Activated CD8-positive, alpha-beta T cell treated with anti-CD3 and anti-CD28 coated beads for 36 hours (primary cell): ENCODE measurements at regions not wholly inside any gene's neighbourhood (a gene's known extent, or its start where the extent isn't known, plus 50 kb on each side); places are given as distances from the start of the nearest gene placed in this dataset.

ENCODE experiments used
- ATAC-seq: fragments of 200-7000 bp; cut with Tn5 transposase; one replicate; pipeline ENCODE4 v1.10.0; 2021; ENCODE audit warnings: mild to moderate bottlenecking, moderate library complexity
- CTCF ChIA-PET: fragments of 350-600 bp; sonication (Branson Sonifier 250); formaldehyde crosslinking; loops from one replicate; lab custom pipeline; 2021; ENCODE audit warnings: antibody characterized with exemption; lab: Charles Lee
- POLR2A ChIA-PET: fragments of 350-600 bp; sonication (Branson Sonifier 250); formaldehyde crosslinking; loops from one replicate; lab custom pipeline; 2021; ENCODE audit warnings: antibody characterized with exemption; lab: Charles Lee
- DNase-seq: peaks from one replicate; pipeline ENCODE4 v3.0.0-alpha.2; 2020
- H3K27ac Mint-ChIP-seq: one replicate; pipeline ENCODE4 v1.8.0; 2021; ENCODE audit warnings: mild to moderate bottlenecking, mixed read lengths
- H3K27me3 Mint-ChIP-seq: one replicate; pipeline ENCODE4 v1.8.0; 2021; ENCODE audit warnings: mixed read lengths
- H3K36me3 Mint-ChIP-seq: one replicate; pipeline ENCODE4 v1.8.0; 2021; ENCODE audit warnings: low read depth, mixed read lengths
- H3K4me1 Mint-ChIP-seq: one replicate; pipeline ENCODE4 v1.8.0; 2021; ENCODE audit warnings: low read depth, mixed read lengths
- H3K4me3 Mint-ChIP-seq: one replicate; pipeline ENCODE4 v1.8.0; 2021; ENCODE audit warnings: mild to moderate bottlenecking, moderate library complexity, mixed read lengths
- H3K9me3 Mint-ChIP-seq: one replicate; pipeline ENCODE4 v1.8.0; 2021; ENCODE audit warnings: mixed read lengths
- intact Hi-C: fragments of 100-400 bp; cut with micrococcal nuclease; formaldehyde crosslinking; loops from one replicate; pipeline ENCODE4 v1.10.0; 2022
- TF ChIP-seq, protein P1 (sequence below): fragments of 200-600 bp; IDR thresholded peaks from one replicate; pipeline ENCODE4 v1.8.0; 2022; ENCODE audit warnings: antibody characterized with exemption, mild to moderate bottlenecking

DNA sequence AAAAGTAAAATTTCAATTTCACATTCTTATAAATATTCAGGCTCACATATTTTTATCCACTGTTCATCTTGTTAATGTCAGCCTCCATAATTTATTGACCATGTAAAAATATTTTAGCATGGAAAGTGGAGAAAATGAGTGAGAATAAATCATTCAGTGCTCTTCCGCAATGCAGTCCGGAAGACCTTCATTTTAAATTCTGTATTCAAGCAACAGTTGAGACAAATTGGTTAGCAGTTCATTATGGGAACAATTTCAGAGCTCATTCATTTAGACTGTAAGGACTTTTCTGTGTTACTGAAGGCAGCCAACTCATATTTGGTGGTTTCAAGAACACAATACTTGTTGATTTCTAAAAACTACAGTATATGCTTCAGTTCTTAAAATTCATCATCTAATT lies 97.8 kb downstream of the TYW3 start:
- Mint-ChIP-seq H3K9me3 (no peaks in the 10 kb centered on the region), H3K27ac (no peak overlapping the region), H3K4me1 (no peaks in the 10 kb centered on the region), H3K36me3 (no peaks in the 10 kb centered on the region), H3K4me3 (no peak overlapping the region), H3K27me3 (no peaks in the 10 kb centered on the region)
- DNase-seq (no peak), ATAC-seq (no peak)
- ChIA-PET POLR2A (no interaction called here), CTCF (no interaction called here)
- intact Hi-C loops, result no loop called here
- TF ChIP-seq, protein P1, sequence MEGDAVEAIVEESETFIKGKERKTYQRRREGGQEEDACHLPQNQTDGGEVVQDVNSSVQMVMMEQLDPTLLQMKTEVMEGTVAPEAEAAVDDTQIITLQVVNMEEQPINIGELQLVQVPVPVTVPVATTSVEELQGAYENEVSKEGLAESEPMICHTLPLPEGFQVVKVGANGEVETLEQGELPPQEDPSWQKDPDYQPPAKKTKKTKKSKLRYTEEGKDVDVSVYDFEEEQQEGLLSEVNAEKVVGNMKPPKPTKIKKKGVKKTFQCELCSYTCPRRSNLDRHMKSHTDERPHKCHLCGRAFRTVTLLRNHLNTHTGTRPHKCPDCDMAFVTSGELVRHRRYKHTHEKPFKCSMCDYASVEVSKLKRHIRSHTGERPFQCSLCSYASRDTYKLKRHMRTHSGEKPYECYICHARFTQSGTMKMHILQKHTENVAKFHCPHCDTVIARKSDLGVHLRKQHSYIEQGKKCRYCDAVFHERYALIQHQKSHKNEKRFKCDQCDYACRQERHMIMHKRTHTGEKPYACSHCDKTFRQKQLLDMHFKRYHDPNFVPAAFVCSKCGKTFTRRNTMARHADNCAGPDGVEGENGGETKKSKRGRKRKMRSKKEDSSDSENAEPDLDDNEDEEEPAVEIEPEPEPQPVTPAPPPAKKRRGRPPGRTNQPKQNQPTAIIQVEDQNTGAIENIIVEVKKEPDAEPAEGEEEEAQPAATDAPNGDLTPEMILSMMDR, result no peak

DNA sequence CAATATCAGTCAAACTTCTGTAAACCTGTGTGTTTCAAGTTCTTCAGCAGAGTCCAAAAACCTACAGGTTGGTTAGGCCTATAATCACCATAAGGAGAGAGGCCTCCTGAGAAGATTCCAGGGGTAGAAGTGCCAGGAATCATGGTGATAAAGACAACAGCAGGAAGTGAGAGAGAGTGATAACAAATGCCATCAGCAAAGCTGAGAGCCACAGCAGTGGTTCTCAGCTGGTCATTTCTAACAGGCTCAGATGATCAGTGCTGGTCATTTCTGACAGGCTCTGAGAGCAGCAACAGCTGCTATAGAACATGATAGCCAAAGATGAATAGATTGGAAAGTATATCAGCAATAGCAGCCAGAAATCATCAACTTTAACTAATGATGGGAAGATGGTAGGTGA lies 101.3 kb downstream of the TYW3 start:
- CTCF ChIA-PET, result interaction anchor here (1.0 kb wide), 1 partner anchor 9 kb away, joined by 3 read pairs; no protein-coding TSS in a partner anchor
- Mint-ChIP-seq H3K27me3 (no peaks in the 10 kb centered on the region), H3K9me3 (no peaks in the 10 kb centered on the region), H3K36me3 (no peaks in the 10 kb centered on the region), H3K4me1 (no peaks in the 10 kb centered on the region), H3K27ac (no peak overlapping the region), H3K4me3 (no peak overlapping the region)
- DNase-seq (no peak), ATAC-seq (no peak)
- POLR2A ChIA-PET, result no interaction called here
- TF ChIP-seq, protein P1, result no peak
- intact Hi-C loops, result no loop called here

DNA sequence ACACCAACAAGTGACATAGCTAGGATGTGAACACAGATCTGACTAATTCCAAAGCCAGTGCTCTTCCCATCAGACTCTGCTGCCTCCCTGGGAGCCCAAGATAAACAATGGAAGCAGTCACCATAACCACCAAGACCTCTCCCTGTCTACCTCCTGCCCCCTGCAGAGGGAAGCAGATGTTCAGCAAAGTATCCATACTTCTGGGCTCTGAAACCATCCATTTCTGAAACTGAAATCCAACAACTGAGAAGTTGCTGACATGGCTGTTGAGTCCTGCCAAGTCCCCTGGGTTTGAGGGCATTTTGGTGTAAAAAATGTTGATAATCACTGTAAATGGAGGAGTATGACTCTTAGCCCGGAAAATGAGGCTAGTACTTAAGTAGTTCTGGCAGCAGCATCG lies 102.1 kb downstream of the TYW3 start:
- no peak for ATAC-seq
- POLR2A ChIA-PET, result no interaction called here

DNA sequence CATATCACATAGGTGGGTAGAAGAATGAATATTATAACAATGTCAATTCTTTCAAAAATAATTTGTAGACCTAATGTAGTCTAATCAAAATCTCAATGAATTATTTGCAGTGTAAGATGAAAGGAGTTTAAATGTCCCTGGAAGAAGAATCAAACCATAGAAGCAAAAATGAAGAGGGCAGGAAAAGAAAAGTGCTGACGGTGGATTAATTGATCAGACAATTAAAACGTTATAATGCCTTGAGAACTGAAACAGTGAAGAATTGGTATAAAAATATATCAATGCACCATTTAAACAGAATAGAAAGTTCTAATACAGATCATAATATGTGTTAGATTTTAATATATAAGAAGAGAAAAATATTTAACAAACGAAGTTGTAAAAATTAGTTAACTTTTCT lies 109.8 kb downstream of the TYW3 start:
- TF ChIP-seq, protein P1, result no peak
- CTCF ChIA-PET, result interaction anchor here (1.1 kb wide), 1 partner anchor 8 kb away, joined by 3 read pairs; no protein-coding TSS in a partner anchor
- H3K4me3 Mint-ChIP-seq, result no peak overlapping the region
- no peaks in the 10 kb centered on the region for H3K36me3 Mint-ChIP-seq
- H3K9me3 Mint-ChIP-seq, result no peaks in the 10 kb centered on the region
- POLR2A ChIA-PET, result no interaction called here
- DNase-seq (no peak), ATAC-seq (no peak)
- no peaks in the 10 kb centered on the region for H3K27me3 Mint-ChIP-seq
- no peaks in the 10 kb centered on the region for H3K4me1 Mint-ChIP-seq
- no peak overlapping the region for H3K27ac Mint-ChIP-seq
- intact Hi-C loops, result no loop called here

More for the DNA sequence above, 102.1 kb downstream of the TYW3 start:
- no peaks in the 10 kb centered on the region for H3K4me1 Mint-ChIP-seq
- no peak overlapping the region for H3K27ac Mint-ChIP-seq
- no peak for DNase-seq
- H3K27me3 Mint-ChIP-seq, result no peaks in the 10 kb centered on the region
- intact Hi-C loops, result no loop called here
- H3K9me3 Mint-ChIP-seq, result no peaks in the 10 kb centered on the region
- H3K36me3 Mint-ChIP-seq, result no peaks in the 10 kb centered on the region
- CTCF ChIA-PET, result interaction anchor here (1.0 kb wide), 1 partner anchor 8 kb away, joined by 3 read pairs; no protein-coding TSS in a partner anchor
- TF ChIP-seq, protein P1, result no peak
- H3K4me3 Mint-ChIP-seq, result no peak overlapping the region

DNA sequence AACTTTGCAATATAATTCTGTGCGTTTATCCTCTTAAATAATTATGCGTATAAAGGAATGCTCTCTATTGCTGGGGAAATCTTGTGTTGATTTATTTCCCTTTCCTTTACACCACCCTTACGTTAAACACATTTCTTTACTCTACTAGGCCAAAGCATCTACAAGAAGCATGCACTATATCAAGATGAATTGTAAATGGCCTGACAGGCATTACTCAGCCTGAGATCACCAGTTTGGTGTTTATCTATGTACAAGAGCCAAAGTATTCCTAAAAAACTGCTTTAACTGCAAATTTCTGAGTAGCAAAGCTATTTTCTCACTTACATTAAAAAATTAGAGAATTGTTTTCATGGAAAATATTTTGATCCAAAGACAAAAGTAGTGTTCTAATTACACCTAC lies 114.8 kb downstream of the TYW3 start:
- H3K4me1 Mint-ChIP-seq, result no peaks in the 10 kb centered on the region
- no peaks in the 10 kb centered on the region for H3K27me3 Mint-ChIP-seq
- ChIA-PET CTCF (no interaction called here), POLR2A (no interaction called here)
- TF ChIP-seq, protein P1, result no peak
- no peak for ATAC-seq
- DNase-seq, result no peak
- intact Hi-C loops, result no loop called here
- no peaks in the 10 kb centered on the region for H3K36me3 Mint-ChIP-seq
- no peaks in the 10 kb centered on the region for H3K9me3 Mint-ChIP-seq
- no peak overlapping the region for H3K4me3 Mint-ChIP-seq
- no peak overlapping the region for H3K27ac Mint-ChIP-seq
